Type B pancreatic cell (in vitro differentiated cells): ENCODE measurements at regions not wholly inside any gene's neighbourhood (a gene's known extent, or its start where the extent isn't known, plus 50 kb on each side); places are given as distances from the start of the nearest gene placed in this dataset.
"Not testable (repeated sequence)": the region's sequence is repeated elsewhere in the genome, so short reads cannot be mapped to it uniquely, and the experiment has no call there.

Experiments used
- DNase-seq: peaks from one replicate; pipeline ENCODE4 v3.0.0; 2021; ENCODE audit warnings: mixed read lengths; ENCODE audit not compliant: unreplicated experiment; ENCODE audit errors: extremely low spot score
- H3K27ac Mint-ChIP-seq: 2 replicates; pipeline ENCODE4 v1.8.0; 2021; ENCODE audit warnings: mild to moderate bottlenecking, mixed read lengths
- H3K27me3 Mint-ChIP-seq: 2 replicates; pipeline ENCODE4 v1.8.0; 2021; ENCODE audit warnings: mixed read lengths
- H3K36me3 Mint-ChIP-seq: 2 replicates; pipeline ENCODE4 v1.8.0; 2021; ENCODE audit warnings: mixed read lengths
- H3K4me1 Mint-ChIP-seq: one replicate; pipeline ENCODE4 v1.8.0; 2021; ENCODE audit warnings: mixed read lengths; ENCODE audit not compliant: unreplicated experiment
- H3K4me3 Mint-ChIP-seq: 2 replicates; pipeline ENCODE4 v1.8.0; 2021; ENCODE audit warnings: mild to moderate bottlenecking, mixed read lengths
- H3K9me3 Mint-ChIP-seq: 2 replicates; pipeline ENCODE4 v1.8.0; 2021; ENCODE audit warnings: mixed read lengths
- CTCF ChIP-seq: fragments of 200-600 bp; sonication (generic); conservative IDR thresholded peaks from 2 replicates; pipeline ENCODE4 v1.5.0; 2021; ENCODE audit warnings: antibody characterized with exemption, mild to moderate bottlenecking

DNA sequence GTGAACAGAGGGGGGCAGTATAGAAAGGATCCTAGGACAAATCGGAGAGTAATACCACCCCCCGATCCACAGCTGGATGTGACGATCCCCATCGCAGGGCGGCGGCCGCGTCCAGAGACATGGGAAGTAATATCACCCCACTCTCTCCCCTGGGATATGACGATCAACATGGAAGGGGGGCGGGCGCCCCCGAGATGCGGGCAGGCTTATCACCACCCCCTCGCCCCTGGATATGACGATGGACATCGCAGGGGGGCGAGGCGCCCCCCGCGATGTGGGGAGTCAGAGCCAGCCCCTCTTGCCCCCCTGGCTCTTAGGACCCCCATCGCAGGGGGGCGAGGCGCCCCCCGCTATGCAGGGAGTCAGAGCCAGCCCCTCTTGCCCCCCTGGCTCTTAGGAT is 120.4 kb upstream of the OSBPL11 start:
- DNase-seq, result no peak
- Mint-ChIP-seq H3K36me3 (no peaks in the 10 kb centered on the region), H3K4me1 (no peaks in the 10 kb centered on the region), H3K9me3 (no peaks in the 10 kb centered on the region), H3K27ac (no peak overlapping the region), H3K4me3 (no peak overlapping the region), H3K27me3 (no peaks in the 10 kb centered on the region)
- no peak for TF ChIP-seq CTCF

DNA sequence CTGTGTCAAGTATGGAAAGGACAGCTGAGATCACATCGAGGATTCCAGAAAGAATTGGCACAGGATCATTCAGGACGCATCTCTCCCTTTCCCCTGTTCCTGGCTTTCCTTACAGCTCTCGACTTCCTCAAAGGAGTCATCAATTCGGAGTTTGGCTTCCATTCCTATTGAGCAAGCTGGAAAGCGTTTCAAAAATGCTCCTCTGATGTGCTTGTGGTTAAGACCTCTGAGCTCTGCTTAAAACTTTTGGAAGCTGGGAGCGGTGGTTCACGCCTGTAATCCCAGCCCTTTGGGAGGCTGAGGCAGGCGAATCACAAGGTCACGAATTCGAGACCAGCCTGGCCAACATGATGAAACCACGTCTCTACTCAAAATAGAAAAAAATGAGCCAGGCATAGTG is 136.9 kb upstream of the OSBPL11 start:
- not testable (repeated sequence) for H3K4me3 Mint-ChIP-seq, H3K4me1 Mint-ChIP-seq

DNA sequence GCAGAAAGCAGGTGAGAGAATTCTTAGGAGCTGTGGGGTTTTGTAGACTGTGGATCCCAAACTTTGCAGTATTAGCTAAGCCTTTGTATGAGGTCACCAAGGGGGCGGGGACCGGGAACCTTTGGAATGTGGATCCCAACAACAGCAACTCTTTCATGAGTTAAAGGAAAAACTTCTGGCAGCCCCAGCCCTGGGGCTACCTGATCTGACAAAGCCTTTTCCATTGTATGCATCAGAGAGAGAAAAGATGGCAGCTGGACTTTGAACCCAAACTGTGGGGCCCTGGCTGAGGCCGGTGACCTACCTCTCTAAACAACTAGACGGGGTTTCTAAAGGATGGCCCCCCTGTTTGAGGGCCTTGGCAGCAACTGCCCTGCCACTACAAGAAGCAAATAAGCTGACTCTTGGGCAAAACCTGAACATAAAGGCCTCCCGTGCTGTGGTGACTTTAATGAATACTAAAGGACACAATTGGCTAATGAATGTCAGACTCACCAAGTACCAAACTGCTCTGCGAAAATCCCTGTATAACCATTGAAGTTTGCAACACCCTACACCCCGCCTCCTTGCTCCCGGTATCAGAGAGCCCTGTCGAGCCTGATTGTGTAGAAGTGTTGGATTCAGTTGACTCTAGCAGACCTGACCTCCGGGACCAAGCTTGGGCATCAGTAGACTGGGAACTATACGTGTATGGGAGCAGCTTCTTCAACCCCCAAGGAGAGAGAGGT is 146.9 kb upstream of the OSBPL11 start:
- not testable (repeated sequence) for H3K4me3 Mint-ChIP-seq, H3K36me3 Mint-ChIP-seq, DNase-seq, H3K27ac Mint-ChIP-seq, H3K9me3 Mint-ChIP-seq, H3K27me3 Mint-ChIP-seq
- peaks cover 12% of the 10 kb centered on the region for H3K4me1 Mint-ChIP-seq

More for the DNA sequence above, 136.9 kb upstream of the OSBPL11 start:
- not testable (repeated sequence) for H3K36me3 Mint-ChIP-seq, DNase-seq, H3K27ac Mint-ChIP-seq, H3K9me3 Mint-ChIP-seq, H3K27me3 Mint-ChIP-seq

GRCh38 chr3:125742845-125743244 is 147.5 kb upstream of the OSBPL11 start:
- DNase-seq, H3K27me3 Mint-ChIP-seq, H3K36me3 Mint-ChIP-seq, H3K4me3 Mint-ChIP-seq, H3K9me3 Mint-ChIP-seq, H3K27ac Mint-ChIP-seq: not testable (repeated sequence)
- peaks cover 12% of the 10 kb centered on the region for H3K4me1 Mint-ChIP-seq

DNA sequence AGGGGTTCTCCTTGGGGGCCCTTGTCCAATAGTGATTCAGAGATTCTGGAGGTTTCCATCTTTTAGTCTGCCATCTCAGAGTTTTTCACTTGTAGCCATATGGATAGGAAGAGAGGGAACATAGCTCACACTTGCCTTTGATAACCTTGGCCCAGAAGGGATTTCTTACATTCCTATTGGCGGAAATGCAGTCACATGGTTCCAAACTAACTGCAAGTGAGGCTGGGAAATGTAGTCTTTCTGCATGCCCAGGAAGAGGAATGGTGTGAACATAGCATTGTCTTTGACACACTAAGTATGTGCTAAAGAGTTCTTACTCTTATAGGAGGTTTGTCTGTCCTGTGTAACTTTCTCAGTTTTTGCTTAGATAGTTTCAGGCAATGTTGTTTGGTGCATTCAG is 161.8 kb upstream of the OSBPL11 start:
- not testable (repeated sequence) for H3K4me1 Mint-ChIP-seq, H3K27ac Mint-ChIP-seq, H3K4me3 Mint-ChIP-seq, H3K9me3 Mint-ChIP-seq, DNase-seq, H3K36me3 Mint-ChIP-seq
- H3K27me3 Mint-ChIP-seq, result peaks cover 17% of the 10 kb centered on the region

DNA sequence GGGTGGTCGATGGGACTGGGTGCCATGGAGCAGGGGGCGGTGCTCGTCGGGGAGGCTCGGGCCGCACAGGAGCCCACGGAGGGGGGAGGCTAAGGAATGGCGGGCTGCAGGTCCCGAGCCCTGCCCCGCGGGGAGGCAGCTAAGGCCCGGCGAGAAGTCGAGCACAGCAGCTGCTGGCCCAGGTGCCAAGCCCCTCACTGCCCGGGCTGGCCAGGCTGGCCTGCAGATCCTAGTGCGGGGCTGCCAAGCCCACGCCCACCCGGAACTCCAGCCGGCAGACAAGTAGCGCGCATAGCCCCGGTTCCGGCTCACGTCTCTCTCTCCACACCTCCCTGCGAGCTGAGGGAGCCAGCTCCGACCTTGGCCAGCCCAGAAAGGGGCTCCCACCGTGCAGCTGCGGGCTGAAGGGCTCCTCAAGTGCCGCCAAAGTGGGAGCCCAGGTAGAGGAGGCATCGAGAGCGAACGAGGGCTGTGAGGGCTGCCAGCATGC is 163.4 kb upstream of the OSBPL11 start:
- H3K4me1 Mint-ChIP-seq, DNase-seq, H3K9me3 Mint-ChIP-seq, H3K27ac Mint-ChIP-seq, H3K4me3 Mint-ChIP-seq, H3K36me3 Mint-ChIP-seq: not testable (repeated sequence)
- H3K27me3 Mint-ChIP-seq, result peaks cover 27% of the 10 kb centered on the region

- H3K4me3 Mint-ChIP-seq, H3K4me1 Mint-ChIP-seq, H3K36me3 Mint-ChIP-seq, H3K9me3 Mint-ChIP-seq, H3K27ac Mint-ChIP-seq, DNase-seq: not testable (repeated sequence)
- peaks cover 53% of the 10 kb centered on the region for H3K27me3 Mint-ChIP-seq
Measured at GRCh38 chr3:125762601-125763000, 167.3 kb upstream of the OSBPL11 start.

DNA sequence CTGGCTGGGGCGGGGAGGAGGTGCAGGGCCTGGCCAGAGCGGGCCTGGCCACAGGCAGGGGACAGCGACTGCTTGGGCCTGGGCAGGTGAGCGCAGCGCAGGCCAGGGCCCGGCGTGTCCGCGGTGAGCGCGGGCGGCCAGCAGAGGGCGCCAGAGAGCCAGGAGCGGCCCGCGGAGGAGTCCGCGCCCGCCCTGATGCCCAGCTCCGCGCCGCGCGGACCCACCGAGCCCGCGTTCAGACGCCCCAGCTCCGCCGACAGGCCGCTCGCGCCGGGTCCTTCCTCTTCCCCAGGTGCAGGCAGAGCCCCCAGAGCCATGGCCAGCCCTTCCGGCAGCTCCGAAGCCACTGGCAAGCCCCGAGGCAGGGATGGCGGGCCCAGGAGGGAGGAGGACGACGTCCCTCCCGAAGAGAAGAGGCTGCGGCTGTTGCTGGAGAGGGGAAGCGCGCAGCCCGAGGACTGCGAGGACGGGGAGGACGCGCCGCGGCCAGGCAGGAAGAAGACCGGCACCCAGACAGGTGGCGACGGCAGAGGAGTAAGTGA is 171.1 kb upstream of the OSBPL11 start:
- H3K9me3 Mint-ChIP-seq, H3K36me3 Mint-ChIP-seq, H3K27ac Mint-ChIP-seq, H3K4me1 Mint-ChIP-seq: not testable (repeated sequence)
- Mint-ChIP-seq H3K27me3 (peaks cover 53% of the 10 kb centered on the region), H3K4me3 (peak overlapping the region; percentile 79)
- DNase-seq, result peak; percentile 82
- peak; percentile 81 for TF ChIP-seq CTCF

DNA sequence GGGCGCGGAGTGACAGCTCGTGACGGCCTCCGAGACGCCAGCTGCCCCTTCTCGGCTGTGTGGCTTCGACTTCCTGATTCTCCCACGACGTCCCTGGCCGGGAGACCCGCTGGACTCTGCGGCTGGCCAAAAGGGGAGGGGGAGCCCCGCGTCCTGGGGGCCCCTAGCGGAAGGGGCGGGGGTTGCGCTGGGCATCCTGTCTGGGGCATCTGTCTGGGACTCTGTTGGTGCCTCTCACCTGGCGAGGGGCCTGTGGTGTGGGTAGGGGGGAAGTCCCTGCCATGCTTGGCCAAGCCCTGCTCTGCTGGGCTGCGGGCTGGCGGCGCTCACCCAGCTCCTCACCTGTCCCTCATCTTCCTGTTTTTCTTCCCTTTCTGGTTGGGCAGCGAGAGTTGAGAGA is 171.6 kb upstream of the OSBPL11 start:
- not testable (repeated sequence) for H3K27ac Mint-ChIP-seq, H3K9me3 Mint-ChIP-seq, H3K36me3 Mint-ChIP-seq, DNase-seq, H3K4me1 Mint-ChIP-seq
- Mint-ChIP-seq H3K4me3 (peak overlapping the region; percentile 79), H3K27me3 (peaks cover 49% of the 10 kb centered on the region)
